ENCODE measurements at regions not wholly inside any gene's neighbourhood (a gene's known extent, or its start where the extent isn't known, plus 50 kb on each side); places are given as distances from the start of the nearest gene placed in this dataset.

- Histone ChIP-seq H3K4me1 (ENCODE audit: insufficient read depth, low read length) (no peaks in the 10 kb centered on the region), H2BK15ac (ENCODE audit: low read depth, low read length) (no peak overlapping the region), H3K18ac (ENCODE audit: insufficient read length, low read depth, low read length) (no peak overlapping the region), H3K27me3 (ENCODE audit: insufficient read depth, low read length) (no peaks in the 10 kb centered on the region), H4K20me1 (ENCODE audit: control insufficient read depth, insufficient read depth, insufficient read length) (no peaks in the 10 kb centered on the region), H3K9ac (ENCODE audit: extremely low read depth, insufficient read length, low read length) (no peak overlapping the region), H3K27ac (ENCODE audit: insufficient read length, low read depth, low read length) (no peak overlapping the region), H3T11ph (ENCODE audit: low read length) (no peak overlapping the region), H3K4me2 (ENCODE audit: insufficient read depth, insufficient read length, low read length) (no peak overlapping the region), H2BK120ac (ENCODE audit: low read depth, low read length, poor library complexity, severe bottlenecking) (no peak overlapping the region), H2AK5ac (ENCODE audit: insufficient read length, low read length) (no peak overlapping the region), H3K9me3 (ENCODE audit: control insufficient read depth, low read depth, low read length) (no peaks in the 10 kb centered on the region), H4K8ac (replicated peaks; ENCODE audit: insufficient read length, low read depth, low read length) (no peak overlapping the region), H3K79me1 (ENCODE audit: insufficient read depth, low read depth, low read length, poor library complexity, severe bottlenecking) (no peaks in the 10 kb centered on the region), H4K5ac (ENCODE audit: insufficient read length, low read depth, low read length) (no peak overlapping the region), H3K79me2 (ENCODE audit: insufficient read depth, low read length) (no peaks in the 10 kb centered on the region), H3K23me2 (ENCODE audit: insufficient read length, low read depth, low read length, poor library complexity, severe bottlenecking) (no peaks in the 10 kb centered on the region), H4K91ac (ENCODE audit: insufficient read length, low read depth, low read length) (no peak overlapping the region), H3K56ac (ENCODE audit: insufficient read length, low read depth, low read length) (no peak overlapping the region), H3K23ac (ENCODE audit: insufficient read length, low read depth, low read length) (no peak overlapping the region), H3K14ac (ENCODE audit: insufficient read depth, low read length) (no peak overlapping the region), H2BK5ac (ENCODE audit: insufficient read length, low read length) (no peak overlapping the region), H3K4ac (ENCODE audit: low read depth, low read length) (no peak overlapping the region), H2BK20ac (ENCODE audit: low read depth, low read length, poor library complexity, severe bottlenecking) (no peak overlapping the region), H2BK12ac (ENCODE audit: insufficient read length, low read depth, low read length) (no peak overlapping the region), H2AFZ (ENCODE audit: low read length) (no peak overlapping the region)
- no peaks in the 10 kb centered on the region; a peak in 1 of 7 replicates for H3K36me3 Mint-ChIP-seq (ENCODE audit: insufficient read depth in 1 of 3, low read depth in 3 of 3)
- WGBS (ENCODE audit: extremely low coverage, insufficient read length, low lambda C conversion rate), result no CpG with 5 or more reads among the region's 8 CpGs
- H3K27me3 Mint-ChIP-seq (ENCODE audit: low read depth), result no peaks in the 10 kb centered on the region
- peaks cover under 1% of the 10 kb centered on the region in 2 experiments; a peak in 3 of 4 replicates for H3K4me1 Mint-ChIP-seq
- TF ChIP-seq, protein P1, sequence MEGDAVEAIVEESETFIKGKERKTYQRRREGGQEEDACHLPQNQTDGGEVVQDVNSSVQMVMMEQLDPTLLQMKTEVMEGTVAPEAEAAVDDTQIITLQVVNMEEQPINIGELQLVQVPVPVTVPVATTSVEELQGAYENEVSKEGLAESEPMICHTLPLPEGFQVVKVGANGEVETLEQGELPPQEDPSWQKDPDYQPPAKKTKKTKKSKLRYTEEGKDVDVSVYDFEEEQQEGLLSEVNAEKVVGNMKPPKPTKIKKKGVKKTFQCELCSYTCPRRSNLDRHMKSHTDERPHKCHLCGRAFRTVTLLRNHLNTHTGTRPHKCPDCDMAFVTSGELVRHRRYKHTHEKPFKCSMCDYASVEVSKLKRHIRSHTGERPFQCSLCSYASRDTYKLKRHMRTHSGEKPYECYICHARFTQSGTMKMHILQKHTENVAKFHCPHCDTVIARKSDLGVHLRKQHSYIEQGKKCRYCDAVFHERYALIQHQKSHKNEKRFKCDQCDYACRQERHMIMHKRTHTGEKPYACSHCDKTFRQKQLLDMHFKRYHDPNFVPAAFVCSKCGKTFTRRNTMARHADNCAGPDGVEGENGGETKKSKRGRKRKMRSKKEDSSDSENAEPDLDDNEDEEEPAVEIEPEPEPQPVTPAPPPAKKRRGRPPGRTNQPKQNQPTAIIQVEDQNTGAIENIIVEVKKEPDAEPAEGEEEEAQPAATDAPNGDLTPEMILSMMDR (conservative IDR thresholded peaks at IDR 0.05), result no peak
- H3K4me3 Mint-ChIP-seq, result no peak overlapping the region
- no peak for DNase-seq
- H3K9me3 Mint-ChIP-seq, result no peaks in the 10 kb centered on the region
- no peak overlapping the region for H3K27ac Mint-ChIP-seq
These were observed 406.3 kb upstream of the KLF6 start for GRCh38 chr10:4191354-4191753.
